ENCODE measurements at regions not wholly inside any gene's neighbourhood (a gene's known extent, or its start where the extent isn't known, plus 50 kb on each side); places are given as distances from the start of the nearest gene placed in this dataset.
A peak's percentile ranks its signal among the peaks of the same experiment; 100 is the strongest.
"Not testable (repeated sequence)": the region's sequence is repeated elsewhere in the genome, so short reads cannot be mapped to it uniquely, and the experiment has no call there.

- DNase-seq (ENCODE audit: extremely low read depth in 1 of 2, low read depth in 1 of 2): no peak
These were observed 166.5 kb upstream of the MMS22L start for GRCh38 chr6:97449444-97449966.

- no peak for DNase-seq (ENCODE audit: extremely low read depth in 1 of 2, low read depth in 1 of 2)
These were observed 167.1 kb upstream of the MMS22L start for GRCh38 chr6:97450087-97450486.

GRCh38 chr6:97456070-97456469 lies 173.1 kb upstream of the MMS22L start:
- DNase-seq (ENCODE audit: extremely low read depth in 1 of 2, low read depth in 1 of 2): no peak

- no peak for DNase-seq (ENCODE audit: extremely low read depth in 1 of 2, low read depth in 1 of 2)
These were observed 176.5 kb upstream of the MMS22L start for GRCh38 chr6:97459535-97459934.

- no peak for DNase-seq (ENCODE audit: extremely low read depth in 1 of 2, low read depth in 1 of 2)
These were observed 177.0 kb upstream of the MMS22L start for GRCh38 chr6:97459986-97460385.

- no peak for DNase-seq (ENCODE audit: extremely low read depth in 1 of 2, low read depth in 1 of 2)
These were observed 177.5 kb upstream of the MMS22L start for GRCh38 chr6:97460394-97461080.

- no peak for DNase-seq (ENCODE audit: extremely low read depth in 1 of 2, low read depth in 1 of 2)
These were observed 178.2 kb upstream of the MMS22L start for GRCh38 chr6:97461218-97461617.

- DNase-seq (ENCODE audit: extremely low read depth in 1 of 2, low read depth in 1 of 2): no peak
These were observed 179.0 kb upstream of the MMS22L start for GRCh38 chr6:97462031-97462430.

GRCh38 chr6:97462938-97463598 lies 180.1 kb upstream of the MMS22L start:
- DNase-seq (ENCODE audit: extremely low read depth in 1 of 2, low read depth in 1 of 2): no peak

- DNase-seq (ENCODE audit: extremely low read depth in 1 of 2, low read depth in 1 of 2): no peak
These were observed 183.0 kb upstream of the MMS22L start for GRCh38 chr6:97465877-97466561.

GRCh38 chr6:97468981-97469380 lies 186.0 kb upstream of the MMS22L start:
- no peak for DNase-seq (ENCODE audit: extremely low read depth in 1 of 2, low read depth in 1 of 2)

GRCh38 chr6:97469451-97469850 lies 186.4 kb upstream of the MMS22L start:
- DNase-seq (ENCODE audit: extremely low read depth in 1 of 2, low read depth in 1 of 2): no peak

- no peak for DNase-seq (ENCODE audit: extremely low read depth in 1 of 2, low read depth in 1 of 2)
These were observed 187.3 kb upstream of the MMS22L start for GRCh38 chr6:97470322-97470721.

GRCh38 chr6:97473979-97474378 lies 191.0 kb upstream of the MMS22L start:
- DNase-seq (ENCODE audit: extremely low read depth in 1 of 2, low read depth in 1 of 2): no peak

- DNase-seq (ENCODE audit: extremely low read depth in 1 of 2, low read depth in 1 of 2): peak; percentile 10 to 31
These were observed 214.8 kb upstream of the MMS22L start for GRCh38 chr6:97497713-97498331.

GRCh38 chr6:97501853-97502252 lies 218.8 kb upstream of the MMS22L start:
- no peak for DNase-seq (ENCODE audit: extremely low read depth in 1 of 2, low read depth in 1 of 2)

GRCh38 chr6:97508646-97509045 lies 225.6 kb upstream of the MMS22L start:
- no peak for DNase-seq (ENCODE audit: extremely low read depth in 1 of 2, low read depth in 1 of 2)

GRCh38 chr6:97513260-97513659 lies 230.2 kb upstream of the MMS22L start:
- DNase-seq (ENCODE audit: extremely low read depth in 1 of 2, low read depth in 1 of 2): not testable (repeated sequence)

- DNase-seq (ENCODE audit: extremely low read depth in 1 of 2, low read depth in 1 of 2): no peak
These were observed 241.8 kb upstream of the MMS22L start for GRCh38 chr6:97524811-97525210.

- no peak for DNase-seq (ENCODE audit: extremely low read depth in 1 of 2, low read depth in 1 of 2)
These were observed 252.8 kb upstream of the MMS22L start for GRCh38 chr6:97535800-97536199.

- DNase-seq (ENCODE audit: extremely low read depth in 1 of 2, low read depth in 1 of 2): no peak
These were observed 265.3 kb upstream of the MMS22L start for GRCh38 chr6:97548354-97548753.
